G401 (cell line): ENCODE measurements at regions not wholly inside any gene's neighbourhood (a gene's known extent, or its start where the extent isn't known, plus 50 kb on each side); places are given as distances from the start of the nearest gene placed in this dataset.

ENCODE experiments used
- DNase-seq: peaks from one replicate; pipeline ENCODE4 v3.0.0-alpha.2; 2015; ENCODE audit warnings: low spot score
- in situ Hi-C: cut with HindIII; loops from 2 replicates; pipeline ENCODE4 v1.10.0; 2016; ENCODE audit warnings: low sequenced_read_pairs, mixed read lengths

DNA sequence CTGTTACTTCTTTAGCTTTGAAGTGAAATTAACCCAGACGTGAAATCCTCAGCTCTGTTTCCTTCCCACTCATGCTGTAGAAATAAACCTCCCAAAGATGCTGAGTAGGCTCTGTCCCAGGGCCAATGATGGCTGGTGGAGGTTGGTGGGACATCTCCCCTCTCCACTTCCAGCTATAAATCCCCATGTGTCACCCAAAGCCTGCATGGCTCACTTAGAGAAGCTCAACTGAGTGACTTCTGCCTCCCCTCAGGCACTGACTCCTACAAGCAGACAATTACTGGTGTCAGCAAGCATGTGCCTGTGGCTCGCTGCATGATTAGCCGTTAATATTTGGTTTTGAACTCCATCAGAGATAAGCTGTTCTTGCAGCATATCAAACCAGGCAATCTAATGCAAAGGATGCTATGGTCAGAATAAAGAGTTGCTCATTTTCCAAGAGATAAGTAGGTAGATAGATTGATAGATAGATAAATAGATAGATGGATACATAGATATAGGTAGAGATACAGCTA, 569.5 kb upstream of the WWC1 start:
- DNase-seq, result no peak
- in situ Hi-C loops, result no loop called here

DNA sequence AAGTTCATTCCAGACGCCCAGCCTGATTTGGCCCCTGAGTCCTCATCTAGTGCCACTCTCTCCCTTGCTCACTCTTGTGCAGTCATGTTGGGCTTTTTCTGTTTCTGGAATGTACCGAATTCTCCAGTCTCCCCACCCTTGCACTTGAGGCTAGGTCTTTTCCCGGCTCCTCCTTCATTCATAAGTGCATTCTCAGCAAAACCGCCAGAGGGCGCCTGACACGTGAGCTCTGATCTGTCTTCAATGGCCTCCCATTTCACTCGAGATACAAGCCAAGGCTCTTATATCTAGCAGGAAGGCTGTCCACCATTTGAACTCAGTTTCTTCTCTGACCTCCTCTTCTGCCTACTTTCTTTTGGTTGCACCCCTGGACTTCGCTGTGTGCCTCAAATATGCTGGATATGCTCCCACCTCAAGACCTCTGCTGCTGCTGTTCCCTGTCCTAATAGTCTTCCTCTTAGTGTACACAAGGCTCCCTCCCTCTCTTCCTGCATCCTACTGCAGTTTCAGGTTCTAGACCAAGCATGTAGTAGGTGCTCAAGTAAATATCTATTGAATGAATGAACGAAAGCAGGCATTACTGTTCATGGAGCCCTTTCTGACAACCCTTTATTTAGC, 568.1 kb upstream of the WWC1 start:
- in situ Hi-C loops, result no loop called here
- DNase-seq, result peak; percentile 88

DNA sequence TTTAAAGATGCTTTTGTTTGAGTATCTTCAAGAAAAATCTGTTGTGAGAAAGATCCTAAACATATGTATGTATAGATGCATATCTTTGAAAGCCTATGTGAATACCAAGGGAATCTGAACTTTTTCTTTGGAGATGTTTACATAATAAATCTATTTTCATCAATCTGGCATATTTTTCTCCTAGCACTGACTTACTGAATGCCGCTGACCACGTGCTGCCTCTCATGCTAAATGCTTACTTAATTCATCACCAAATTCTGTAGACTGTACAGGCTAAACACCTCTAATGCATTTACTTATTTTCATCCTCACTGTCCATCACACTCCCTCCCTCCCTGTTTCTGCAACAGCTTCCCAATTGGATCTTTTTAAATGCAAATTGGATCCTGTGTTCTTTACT, 566.2 kb upstream of the WWC1 start:
- no peak for DNase-seq
- in situ Hi-C loops, result no loop called here

- in situ Hi-C loops, result no loop called here
- no peak for DNase-seq
Measured at GRCh38 chr5:167725741-167726140, 565.7 kb upstream of the WWC1 start.

- in situ Hi-C loops, result no loop called here
- no peak for DNase-seq
Measured at GRCh38 chr5:167726642-167727041, 564.8 kb upstream of the WWC1 start.

DNA sequence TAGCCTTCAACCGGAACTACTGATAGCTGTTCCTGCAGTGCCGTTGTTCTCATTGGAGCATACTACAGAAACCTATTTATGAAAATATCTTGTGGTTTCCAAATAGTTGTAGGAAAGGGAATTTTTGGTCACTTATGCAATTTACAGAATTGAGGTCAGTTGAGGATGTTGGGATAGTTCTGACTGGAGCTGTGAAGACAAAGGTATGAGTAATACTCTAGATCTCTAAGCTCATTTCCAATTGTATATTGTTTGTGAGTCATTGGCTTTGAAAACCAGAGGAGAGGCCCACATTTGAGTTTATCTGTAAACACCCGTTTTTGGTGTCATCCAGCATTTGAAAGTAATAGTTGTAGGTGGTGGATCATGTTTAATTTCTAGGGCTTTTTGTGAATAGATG, 561.3 kb upstream of the WWC1 start:
- no peak for DNase-seq
- in situ Hi-C loops, result no loop called here

DNA sequence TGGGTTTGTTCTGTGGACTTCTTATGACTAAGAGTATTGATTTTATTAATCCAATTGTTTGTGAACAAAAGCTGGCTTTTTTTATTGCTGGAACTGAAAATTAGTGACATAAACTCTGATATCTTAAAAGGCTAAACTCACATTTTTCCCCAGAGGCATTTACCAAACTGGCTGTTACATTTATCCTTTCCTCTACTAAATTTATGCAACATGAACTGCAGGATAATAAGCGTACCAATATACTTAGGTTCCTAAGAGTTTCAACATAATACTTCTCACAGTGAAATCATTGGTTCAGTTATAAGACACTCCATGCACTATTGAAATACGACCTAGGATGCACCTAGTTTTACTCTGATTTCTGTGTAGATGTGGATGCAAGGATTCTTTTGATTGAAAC, 560.8 kb upstream of the WWC1 start:
- DNase-seq, result no peak
- in situ Hi-C loops, result no loop called here

- in situ Hi-C loops, result no loop called here
- DNase-seq, result no peak
Measured at GRCh38 chr5:167731951-167732350, 559.5 kb upstream of the WWC1 start.

DNA sequence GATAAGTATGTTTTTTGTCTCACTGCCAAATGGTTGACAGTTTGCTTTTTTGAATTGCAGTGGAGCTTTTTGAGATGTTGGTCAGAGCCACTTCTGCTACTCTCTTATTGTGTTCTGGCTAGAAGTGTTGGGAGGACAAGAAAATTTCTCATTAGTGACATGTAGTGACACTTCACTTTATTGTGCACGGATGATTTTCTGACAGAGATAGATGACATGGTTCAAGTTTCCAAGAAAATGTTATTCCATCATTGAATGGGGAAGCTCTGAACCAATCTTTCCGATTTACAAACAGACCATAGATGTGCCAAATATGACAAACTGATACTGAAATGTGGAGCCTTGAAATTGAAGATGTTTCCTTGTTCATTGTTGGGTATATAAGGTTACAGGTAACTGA, 558.9 kb upstream of the WWC1 start:
- in situ Hi-C loops, result no loop called here
- no peak for DNase-seq

- no peak for DNase-seq
- in situ Hi-C loops, result no loop called here
Measured at GRCh38 chr5:167736992-167737391, 554.5 kb upstream of the WWC1 start.

DNA sequence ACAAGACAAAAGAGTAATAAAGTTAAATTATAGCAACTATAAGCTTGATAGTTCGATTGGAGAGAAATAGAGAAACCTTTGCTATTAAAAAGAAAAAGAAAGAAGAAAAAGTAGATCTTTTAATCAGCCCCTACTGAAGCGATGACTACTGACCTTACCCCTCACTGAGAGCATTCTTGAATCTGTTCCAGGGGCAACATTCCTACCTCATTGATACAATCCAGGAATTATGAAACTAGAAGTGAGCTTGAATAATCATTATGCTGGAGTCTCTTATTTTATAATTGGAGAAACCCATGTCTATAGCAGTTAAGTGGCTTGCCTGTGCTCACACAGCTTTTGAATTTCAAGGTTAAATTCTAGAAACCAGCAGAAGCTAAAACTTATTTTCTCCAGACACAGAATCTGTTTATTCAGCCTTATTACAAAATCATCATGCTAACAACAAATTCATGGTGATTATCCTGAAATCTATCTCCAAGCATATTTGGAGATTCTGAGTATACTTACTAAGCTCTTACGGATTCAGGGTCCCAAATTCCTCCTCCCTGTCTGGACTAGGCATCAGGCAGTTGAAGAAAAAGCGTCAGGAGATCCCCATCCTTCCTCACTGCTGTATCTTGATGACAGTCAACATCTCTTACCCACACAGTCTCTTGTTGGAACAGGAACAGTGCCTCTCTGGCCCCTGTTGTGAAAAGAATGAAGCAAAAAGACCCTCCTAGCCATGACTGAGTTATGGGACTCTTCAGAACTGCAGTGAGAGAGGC, 547.6 kb upstream of the WWC1 start:
- in situ Hi-C loops, result no loop called here
- no peak for DNase-seq

DNA sequence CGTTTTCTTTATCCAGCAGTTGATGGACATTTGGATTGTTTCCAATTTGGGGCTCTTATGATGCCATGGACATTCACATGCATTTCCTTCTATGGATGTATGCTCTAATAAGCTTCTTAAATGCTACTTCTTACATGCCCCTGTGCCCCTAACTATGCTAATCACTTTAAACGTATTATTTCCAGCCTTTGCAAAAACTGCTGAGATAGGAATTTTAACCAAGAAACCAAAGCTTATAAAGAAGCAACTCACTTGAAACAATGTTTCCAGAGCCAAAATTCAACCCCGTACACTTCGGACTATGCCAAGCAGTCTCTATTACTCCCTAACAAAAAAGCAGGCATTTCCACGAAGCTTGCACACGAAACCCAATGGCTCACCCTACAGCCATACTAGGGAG, 545.6 kb upstream of the WWC1 start:
- no peak for DNase-seq
- in situ Hi-C loops, result no loop called here

GRCh38 chr5:167750586-167750985, 540.9 kb upstream of the WWC1 start:
- in situ Hi-C loops, result no loop called here
- DNase-seq, result no peak

DNA sequence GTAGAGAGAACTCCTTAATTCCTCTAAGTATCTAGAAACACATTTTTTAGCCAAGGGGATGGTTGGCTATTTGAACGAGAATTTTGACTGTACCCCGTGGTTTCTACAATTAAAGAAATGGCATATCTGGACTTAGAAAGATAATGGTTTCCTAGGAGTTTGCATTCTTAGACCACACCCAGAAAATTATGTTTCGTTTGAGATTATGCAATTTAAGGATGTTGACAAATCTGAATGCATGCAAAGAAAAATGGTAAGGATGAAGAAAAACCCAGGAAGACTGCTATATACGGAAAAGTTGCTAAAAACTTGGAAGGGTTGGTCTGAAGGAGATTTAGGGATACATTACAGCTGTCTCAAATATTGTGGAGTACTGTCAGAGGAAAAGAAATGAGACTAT, 538.5 kb upstream of the WWC1 start:
- no peak for DNase-seq
- in situ Hi-C loops, result no loop called here

- in situ Hi-C loops, result no loop called here
- DNase-seq, result no peak
Measured at GRCh38 chr5:167753725-167754490, 537.5 kb upstream of the WWC1 start.

GRCh38 chr5:167754501-167755021, 536.9 kb upstream of the WWC1 start:
- DNase-seq, result peak; percentile 82
- in situ Hi-C loops, result no loop called here

DNA sequence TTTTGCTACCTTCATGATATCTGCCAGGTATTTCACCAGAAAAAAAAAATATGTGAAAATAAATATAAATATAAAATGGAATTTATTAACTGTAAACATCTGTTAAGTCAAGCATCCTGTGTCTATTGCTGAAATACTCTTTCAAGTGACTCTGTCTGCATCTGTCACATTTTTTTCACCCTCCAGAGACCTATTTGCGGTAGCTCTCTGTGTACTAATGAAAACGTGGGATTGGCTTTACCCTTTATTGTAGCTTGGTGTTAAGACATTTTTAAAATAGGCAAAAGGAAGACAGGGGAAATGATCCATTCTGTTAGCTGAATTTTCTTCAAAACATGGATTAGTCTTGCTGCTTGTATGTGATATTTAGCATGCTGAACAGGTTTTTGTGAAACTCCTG, 536.0 kb upstream of the WWC1 start:
- in situ Hi-C loops, result no loop called here
- no peak for DNase-seq

GRCh38 chr5:167759057-167759821, 532.2 kb upstream of the WWC1 start:
- in situ Hi-C loops, result no loop called here
- no peak for DNase-seq

DNA sequence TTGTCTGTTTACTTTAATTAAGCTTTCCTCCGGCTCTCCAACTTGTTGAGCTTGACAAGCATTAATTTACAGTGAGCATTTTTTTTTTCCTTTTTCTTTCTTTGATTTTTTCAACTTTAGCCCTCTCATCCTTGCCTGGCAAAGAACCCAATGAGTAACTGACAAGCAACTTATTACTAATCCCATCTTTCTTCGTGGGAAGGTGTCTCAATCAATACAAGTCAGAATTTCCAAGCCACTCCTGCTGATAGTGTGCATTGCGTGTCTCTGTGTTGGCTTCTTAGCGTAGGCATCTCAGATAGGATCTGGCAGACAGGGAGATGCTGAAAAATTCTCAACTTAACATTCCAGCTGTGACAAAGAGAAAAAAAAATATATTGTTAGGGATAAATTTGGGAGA, 527.7 kb upstream of the WWC1 start:
- DNase-seq, result no peak
- in situ Hi-C loops, result no loop called here
